UCSD-AML1 (cell line): ENCODE measurements at regions not wholly inside any gene's neighbourhood (a gene's known extent, or its start where the extent isn't known, plus 50 kb on each side); places are given as distances from the start of the nearest gene placed in this dataset.
"Not testable (repeated sequence)": the region's sequence is repeated elsewhere in the genome, so short reads cannot be mapped to it uniquely, and the experiment has no call there.

Experiments
- DNase-seq: peaks from one replicate; lab custom pipeline; 2025; ENCODE audit not compliant: unreplicated experiment; lab: John Stamatoyannopoulos, UW

DNA sequence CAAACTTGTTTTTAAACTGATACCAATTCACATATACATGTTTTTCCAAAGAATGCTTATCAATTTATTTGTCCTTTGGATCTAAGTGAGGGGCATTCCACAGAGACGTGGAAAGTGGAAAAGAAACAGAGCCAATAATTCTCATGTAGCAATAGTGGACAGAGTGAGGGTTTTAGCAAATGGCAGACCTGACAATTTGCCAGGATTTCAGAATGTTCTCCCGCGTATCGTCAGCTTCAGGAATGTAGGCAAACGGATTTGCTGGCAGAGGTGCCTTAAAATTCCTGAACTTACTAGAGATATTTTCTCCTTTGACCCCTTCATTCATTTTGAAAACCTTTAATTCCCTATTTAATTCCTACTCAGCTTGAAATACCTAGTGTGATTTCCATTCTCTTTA, 193.4 kb upstream of the CPHXL start:
- DNase-seq, result no peak

DNA sequence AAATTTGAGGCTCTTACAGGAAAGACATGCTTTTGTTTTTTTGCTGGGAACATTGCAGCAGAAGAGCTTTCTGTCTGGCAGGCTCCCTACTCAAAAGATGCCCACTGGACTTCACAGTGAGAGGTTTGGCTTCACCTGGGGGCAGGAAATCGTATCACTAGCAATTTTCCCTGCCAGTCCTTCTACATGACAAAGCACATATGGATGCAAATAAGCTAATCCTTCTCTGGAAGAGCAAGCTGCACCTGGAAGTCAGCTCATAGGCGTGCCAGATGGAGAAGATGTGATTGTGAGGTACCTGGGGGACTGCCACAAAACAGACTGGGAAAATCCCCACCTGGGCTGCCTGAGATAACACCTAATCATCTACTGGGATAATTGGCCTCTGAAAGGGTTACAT, 195.0 kb upstream of the CPHXL start:
- DNase-seq, result no peak

- DNase-seq, result no peak
Observed at GRCh38 chr16:75922250-75922649, 196.0 kb upstream of the CPHXL start.

DNA sequence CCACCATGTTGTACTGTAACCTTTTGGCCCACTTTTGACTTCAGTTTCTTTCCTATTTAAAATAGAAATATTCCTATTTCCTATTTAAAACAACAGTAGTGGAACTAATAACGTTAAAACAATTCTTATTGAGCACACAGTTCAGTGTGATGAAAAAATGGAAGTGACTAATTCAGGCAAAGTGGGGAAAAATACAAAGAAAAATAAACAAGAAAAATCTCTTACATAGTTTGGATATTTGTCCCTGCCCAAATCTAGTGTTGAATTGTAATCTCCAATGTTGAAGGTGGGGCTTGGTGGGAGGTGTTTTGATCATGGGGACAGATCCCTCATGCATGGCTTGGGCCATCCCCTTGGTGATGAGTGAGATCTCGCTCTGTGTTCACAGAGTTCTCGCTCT, 198.1 kb upstream of the CPHXL start:
- no peak for DNase-seq

GRCh38 chr16:75927810-75928209, 201.5 kb upstream of the CPHXL start:
- no peak for DNase-seq

GRCh38 chr16:75928295-75928694, 202.0 kb upstream of the CPHXL start:
- no peak for DNase-seq

DNA sequence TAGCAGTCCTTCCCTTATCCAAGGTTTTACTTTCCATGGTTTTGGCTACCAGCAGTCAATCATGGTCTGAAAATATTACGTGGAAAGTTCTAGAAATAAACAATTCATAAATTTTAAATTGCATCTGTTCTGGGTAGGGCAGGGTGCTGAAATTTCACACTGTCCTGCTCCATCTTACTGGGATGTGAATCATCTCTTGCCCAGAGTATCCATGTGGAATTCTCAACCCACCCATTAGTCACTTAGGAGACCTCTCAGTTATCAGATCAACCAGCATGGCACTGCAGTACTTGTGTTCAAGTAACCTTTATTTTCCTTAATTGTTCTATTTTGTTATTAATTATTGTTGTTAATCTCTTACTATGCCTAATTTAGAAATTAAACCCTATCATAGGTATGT, 202.8 kb upstream of the CPHXL start:
- no peak for DNase-seq

GRCh38 chr16:75931043-75931442, 204.8 kb upstream of the CPHXL start:
- DNase-seq, result no peak

DNA sequence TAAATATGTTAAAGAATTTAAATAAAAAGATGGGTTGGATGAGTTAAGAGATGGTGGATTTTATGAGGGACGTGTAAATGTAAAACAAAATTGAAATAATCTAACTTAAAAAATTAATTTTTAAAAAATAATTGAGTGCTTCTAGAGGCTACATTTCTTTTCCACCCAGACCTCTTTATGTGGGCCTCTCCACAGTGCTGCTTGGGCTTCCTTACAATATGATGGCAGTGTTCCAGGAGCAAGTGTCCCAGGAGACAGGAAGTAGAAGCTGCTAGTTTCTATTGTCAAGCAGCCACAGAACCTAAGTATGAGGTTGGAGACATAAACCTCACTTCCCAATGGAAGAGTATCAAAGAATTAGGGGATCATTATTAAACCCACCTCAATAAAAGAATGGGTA, 205.7 kb upstream of the CPHXL start:
- no peak for DNase-seq

GRCh38 chr16:75938818-75939217, 212.5 kb upstream of the CPHXL start:
- DNase-seq, result no peak

DNA sequence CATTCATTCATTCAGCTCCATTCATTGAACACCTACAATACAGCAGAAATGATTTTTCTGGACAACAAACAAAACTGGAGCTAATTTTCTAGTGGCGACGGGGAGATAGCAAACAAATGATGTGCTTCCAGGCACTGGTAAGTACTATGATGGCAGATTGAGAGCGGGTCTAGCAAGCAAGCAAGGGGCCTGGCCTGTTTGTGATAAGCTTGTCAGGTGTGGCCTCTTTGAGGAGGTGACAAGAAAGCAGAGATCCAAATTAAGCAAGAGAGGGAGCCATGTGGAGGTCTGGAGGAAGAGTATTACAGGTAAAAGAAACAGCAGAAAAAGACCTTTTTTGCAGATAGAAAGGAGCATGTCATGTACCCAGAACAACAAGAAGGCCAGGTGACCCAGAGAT, 216.1 kb upstream of the CPHXL start:
- no peak for DNase-seq

DNA sequence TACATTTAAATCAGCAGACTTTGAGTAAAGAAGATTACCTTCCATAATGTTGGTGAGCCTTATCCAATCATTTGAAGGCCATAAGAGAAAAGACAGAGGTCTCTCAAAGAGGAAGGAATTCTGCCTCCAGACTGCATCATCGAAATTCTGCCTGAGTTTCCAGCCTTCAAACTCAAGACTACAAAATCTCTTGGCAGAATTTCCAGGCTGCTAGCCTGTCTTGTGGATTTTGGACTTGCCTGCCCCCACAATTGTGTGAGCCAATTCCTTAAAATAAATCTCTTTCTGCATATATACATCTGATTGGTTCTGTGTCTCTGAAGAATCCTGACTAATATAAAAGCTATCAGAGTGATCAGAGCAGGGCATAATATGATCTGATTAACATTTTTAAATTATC, 216.6 kb upstream of the CPHXL start:
- no peak for DNase-seq

GRCh38 chr16:75943705-75944514, 217.6 kb upstream of the CPHXL start:
- no peak for DNase-seq

- no peak for DNase-seq
Observed at GRCh38 chr16:75945916-75946457, 219.7 kb upstream of the CPHXL start.

GRCh38 chr16:75947626-75948239, 221.4 kb upstream of the CPHXL start:
- no peak for DNase-seq

GRCh38 chr16:75948441-75948840, 222.2 kb upstream of the CPHXL start:
- no peak for DNase-seq

DNA sequence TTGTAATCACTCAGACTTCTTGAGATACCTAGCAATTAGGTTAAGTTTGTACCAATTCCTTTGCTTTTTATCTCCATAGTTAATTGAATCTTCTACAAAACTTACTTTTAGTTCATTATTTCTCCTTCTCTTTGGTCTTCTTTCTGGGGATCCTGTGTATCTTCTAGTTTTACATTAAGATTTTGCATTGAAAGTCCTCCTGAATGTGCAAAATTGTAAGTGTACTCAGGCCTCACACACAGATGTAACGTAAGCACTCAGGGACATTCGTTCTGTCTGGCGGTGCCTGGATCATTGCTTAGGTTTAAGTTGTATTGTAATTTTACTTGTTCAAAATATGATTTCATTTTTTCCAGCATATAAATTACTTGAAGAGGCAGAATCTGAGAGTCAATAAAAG, 222.6 kb upstream of the CPHXL start:
- no peak for DNase-seq

DNA sequence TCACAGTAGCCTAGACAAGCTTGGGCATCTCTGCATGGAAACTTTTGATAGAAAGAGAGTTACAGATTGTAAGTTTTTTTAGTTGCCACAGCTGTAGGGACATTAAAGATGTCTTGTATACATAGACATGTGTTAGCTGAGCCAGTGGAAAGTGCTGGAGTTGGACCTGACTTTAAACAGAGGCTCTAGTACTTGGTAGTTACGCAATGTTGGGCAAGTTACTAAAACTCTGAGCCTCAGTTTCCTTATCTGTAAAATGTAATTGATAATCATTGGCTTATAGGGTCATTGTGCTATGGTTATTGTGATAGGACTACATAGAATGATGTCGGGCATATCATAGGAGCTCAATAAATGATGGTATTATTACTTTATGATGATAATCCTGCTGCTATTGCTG, 225.8 kb upstream of the CPHXL start:
- DNase-seq, result no peak

DNA sequence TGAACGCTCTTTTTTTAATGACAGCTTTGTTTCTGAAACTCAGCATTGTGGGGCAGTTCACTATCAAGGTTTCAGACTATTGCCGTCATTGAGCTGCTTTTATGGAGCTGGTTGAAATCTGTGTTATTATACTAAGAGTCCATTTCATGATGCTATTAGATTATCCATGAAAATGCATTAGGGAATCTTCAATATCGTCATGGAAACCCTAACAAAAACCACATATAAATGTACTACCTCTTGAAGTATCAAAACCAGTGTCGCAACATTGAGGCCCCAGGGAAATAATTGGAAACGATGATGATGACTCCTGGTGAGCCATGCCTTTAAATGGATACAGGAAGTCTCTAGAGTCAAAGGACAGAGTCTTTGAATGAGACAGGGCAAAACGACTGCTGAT, 231.6 kb upstream of the CPHXL start:
- DNase-seq, result no peak

- no peak for DNase-seq
Observed at GRCh38 chr16:75965504-75966374, 239.4 kb upstream of the CPHXL start.

DNA sequence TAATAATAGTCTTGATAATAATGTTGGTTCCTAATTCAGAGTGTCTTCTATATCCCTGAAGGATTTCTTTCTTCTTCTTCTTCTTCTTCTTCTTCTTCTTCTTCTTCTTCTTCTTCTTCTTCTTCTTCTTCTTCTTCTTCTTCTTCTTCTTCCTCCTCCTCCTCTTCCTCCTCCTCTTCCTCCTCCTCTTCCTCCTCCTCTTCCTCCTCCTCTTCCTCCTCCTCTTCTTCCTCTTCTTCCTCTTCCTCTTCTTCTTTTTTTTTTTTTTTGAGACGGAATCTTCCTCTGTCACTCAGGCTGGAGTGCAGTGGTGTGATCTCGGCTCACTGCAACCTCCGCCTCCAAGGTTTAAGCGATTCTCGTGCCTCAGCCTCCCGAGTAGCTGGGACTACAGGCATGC, 242.8 kb upstream of the CPHXL start:
- DNase-seq, result not testable (repeated sequence)

- no peak for DNase-seq
Observed at GRCh38 chr16:75971334-75971733, 245.0 kb upstream of the CPHXL start.
